ENCODE measurements at regions not wholly inside any gene's neighbourhood (a gene's known extent, or its start where the extent isn't known, plus 50 kb on each side); places are given as distances from the start of the nearest gene placed in this dataset.
A peak's percentile ranks its signal among the peaks of the same experiment; 100 is the strongest.
"Not testable (repeated sequence)": the region's sequence is repeated elsewhere in the genome, so short reads cannot be mapped to it uniquely, and the experiment has no call there.

GRCh38 chr3:110626652-110627111 is 444.9 kb upstream of the NECTIN3 start:
- peak; percentile 55 for ATAC-seq (replicated peaks)
- H3K36me3 Mint-ChIP-seq (ENCODE audit: low read depth): not testable (repeated sequence)

GRCh38 chr3:110628650-110629301 is 442.8 kb upstream of the NECTIN3 start:
- no peak for ATAC-seq (replicated peaks)
- Mint-ChIP-seq H3K36me3 (ENCODE audit: low read depth) (no peaks in the 10 kb centered on the region), H3K9me3 (peaks cover 8% of the 10 kb centered on the region), H3K27me3 (no peaks in the 10 kb centered on the region), H3K4me1 (peaks cover 12% of the 10 kb centered on the region), H3K27ac (peak overlapping the region; percentile 36), H3K4me3 (peak overlapping the region; percentile 41)

More at GRCh38 chr3:110626652-110627111, 444.9 kb upstream of the NECTIN3 start:
- Mint-ChIP-seq H3K27ac (peak overlapping the region; percentile 37), H3K4me3 (peak overlapping the region; percentile 49), H3K4me1 (peaks cover 12% of the 10 kb centered on the region)
- not testable (repeated sequence) for H3K9me3 Mint-ChIP-seq, H3K27me3 Mint-ChIP-seq

- no peaks in the 10 kb centered on the region for H3K36me3 Mint-ChIP-seq (ENCODE audit: low read depth)
- H3K27me3 Mint-ChIP-seq: no peaks in the 10 kb centered on the region
- H3K4me3 Mint-ChIP-seq: no peak overlapping the region
- H3K27ac Mint-ChIP-seq: no peak overlapping the region
- H3K4me1 Mint-ChIP-seq: peaks cover 12% of the 10 kb centered on the region
- no peak for ATAC-seq (replicated peaks)
- peaks cover 8% of the 10 kb centered on the region for H3K9me3 Mint-ChIP-seq
These were observed 441.7 kb upstream of the NECTIN3 start for GRCh38 chr3:110629917-110630316.

- Mint-ChIP-seq H3K36me3 (ENCODE audit: low read depth) (no peaks in the 10 kb centered on the region), H3K4me1 (no peaks in the 10 kb centered on the region), H3K4me3 (no peak overlapping the region), H3K27ac (no peak overlapping the region), H3K27me3 (peaks cover 7% of the 10 kb centered on the region), H3K9me3 (no peaks in the 10 kb centered on the region)
- ATAC-seq (replicated peaks): no peak
These were observed 427.4 kb upstream of the NECTIN3 start for GRCh38 chr3:110644203-110644602.

GRCh38 chr3:110646055-110646454 is 425.6 kb upstream of the NECTIN3 start:
- Mint-ChIP-seq H3K9me3 (no peaks in the 10 kb centered on the region), H3K4me1 (no peaks in the 10 kb centered on the region), H3K4me3 (no peak overlapping the region), H3K36me3 (ENCODE audit: low read depth) (no peaks in the 10 kb centered on the region), H3K27me3 (peaks cover 4% of the 10 kb centered on the region), H3K27ac (no peak overlapping the region)
- ATAC-seq (replicated peaks): no peak

GRCh38 chr3:110646496-110646895 is 425.1 kb upstream of the NECTIN3 start:
- H3K4me1 Mint-ChIP-seq: no peaks in the 10 kb centered on the region
- no peak overlapping the region for H3K27ac Mint-ChIP-seq
- H3K4me3 Mint-ChIP-seq: no peak overlapping the region
- no peaks in the 10 kb centered on the region for H3K9me3 Mint-ChIP-seq
- no peak for ATAC-seq (replicated peaks)
- peaks cover under 1% of the 10 kb centered on the region for H3K27me3 Mint-ChIP-seq
- no peaks in the 10 kb centered on the region for H3K36me3 Mint-ChIP-seq (ENCODE audit: low read depth)

GRCh38 chr3:110647586-110647985 is 424.0 kb upstream of the NECTIN3 start:
- Mint-ChIP-seq H3K27ac (no peak overlapping the region), H3K9me3 (no peaks in the 10 kb centered on the region), H3K36me3 (ENCODE audit: low read depth) (no peaks in the 10 kb centered on the region), H3K4me3 (no peak overlapping the region), H3K27me3 (no peaks in the 10 kb centered on the region), H3K4me1 (no peaks in the 10 kb centered on the region)
- no peak for ATAC-seq (replicated peaks)

GRCh38 chr3:110650741-110651140 is 420.9 kb upstream of the NECTIN3 start:
- H3K27ac Mint-ChIP-seq: no peak overlapping the region
- H3K4me1 Mint-ChIP-seq: no peaks in the 10 kb centered on the region
- no peak overlapping the region for H3K4me3 Mint-ChIP-seq
- ATAC-seq (replicated peaks): no peak
- no peaks in the 10 kb centered on the region for H3K36me3 Mint-ChIP-seq (ENCODE audit: low read depth)
- H3K27me3 Mint-ChIP-seq: no peaks in the 10 kb centered on the region
- H3K9me3 Mint-ChIP-seq: no peaks in the 10 kb centered on the region

- H3K27ac Mint-ChIP-seq: no peak overlapping the region
- no peaks in the 10 kb centered on the region for H3K27me3 Mint-ChIP-seq
- H3K9me3 Mint-ChIP-seq: no peaks in the 10 kb centered on the region
- ATAC-seq (replicated peaks): no peak
- no peak overlapping the region for H3K4me3 Mint-ChIP-seq
- H3K36me3 Mint-ChIP-seq (ENCODE audit: low read depth): no peaks in the 10 kb centered on the region
- H3K4me1 Mint-ChIP-seq: no peaks in the 10 kb centered on the region
These were observed 416.6 kb upstream of the NECTIN3 start for GRCh38 chr3:110654843-110655502.

GRCh38 chr3:110656394-110657025 is 415.1 kb upstream of the NECTIN3 start:
- no peaks in the 10 kb centered on the region for H3K4me1 Mint-ChIP-seq
- H3K4me3 Mint-ChIP-seq: no peak overlapping the region
- no peak overlapping the region for H3K27ac Mint-ChIP-seq
- H3K36me3 Mint-ChIP-seq (ENCODE audit: low read depth): no peaks in the 10 kb centered on the region
- ATAC-seq (replicated peaks): no peak
- H3K27me3 Mint-ChIP-seq: no peaks in the 10 kb centered on the region
- no peaks in the 10 kb centered on the region for H3K9me3 Mint-ChIP-seq

GRCh38 chr3:110664148-110664547 is 407.5 kb upstream of the NECTIN3 start:
- no peak for ATAC-seq (replicated peaks)
- peaks cover 9% of the 10 kb centered on the region for H3K9me3 Mint-ChIP-seq
- no peaks in the 10 kb centered on the region for H3K4me1 Mint-ChIP-seq
- no peak overlapping the region for H3K27ac Mint-ChIP-seq
- no peaks in the 10 kb centered on the region for H3K36me3 Mint-ChIP-seq (ENCODE audit: low read depth)
- no peak overlapping the region for H3K4me3 Mint-ChIP-seq
- peaks cover 6% of the 10 kb centered on the region for H3K27me3 Mint-ChIP-seq

GRCh38 chr3:110666495-110666894 is 405.1 kb upstream of the NECTIN3 start:
- peaks cover 13% of the 10 kb centered on the region for H3K9me3 Mint-ChIP-seq
- H3K27me3 Mint-ChIP-seq: peaks cover 6% of the 10 kb centered on the region
- no peaks in the 10 kb centered on the region for H3K4me1 Mint-ChIP-seq
- no peak overlapping the region for H3K4me3 Mint-ChIP-seq
- no peak overlapping the region for H3K27ac Mint-ChIP-seq
- no peak for ATAC-seq (replicated peaks)
- no peaks in the 10 kb centered on the region for H3K36me3 Mint-ChIP-seq (ENCODE audit: low read depth)

- H3K4me3 Mint-ChIP-seq: no peak overlapping the region
- H3K4me1 Mint-ChIP-seq: no peaks in the 10 kb centered on the region
- ATAC-seq (replicated peaks): no peak
- H3K27me3 Mint-ChIP-seq: peaks cover 6% of the 10 kb centered on the region
- H3K36me3 Mint-ChIP-seq (ENCODE audit: low read depth): no peaks in the 10 kb centered on the region
- peaks cover 13% of the 10 kb centered on the region for H3K9me3 Mint-ChIP-seq
- H3K27ac Mint-ChIP-seq: no peak overlapping the region
These were observed 404.4 kb upstream of the NECTIN3 start for GRCh38 chr3:110667216-110667615.

- no peak for ATAC-seq (replicated peaks)
- no peaks in the 10 kb centered on the region for H3K4me1 Mint-ChIP-seq
- no peaks in the 10 kb centered on the region for H3K36me3 Mint-ChIP-seq (ENCODE audit: low read depth)
- no peak overlapping the region for H3K4me3 Mint-ChIP-seq
- H3K27ac Mint-ChIP-seq: no peak overlapping the region
- peaks cover 9% of the 10 kb centered on the region for H3K9me3 Mint-ChIP-seq
- peaks cover under 1% of the 10 kb centered on the region for H3K27me3 Mint-ChIP-seq
These were observed 401.2 kb upstream of the NECTIN3 start for GRCh38 chr3:110670407-110670806.

- H3K4me1 Mint-ChIP-seq: no peaks in the 10 kb centered on the region
- ATAC-seq (replicated peaks): no peak
- no peak overlapping the region for H3K4me3 Mint-ChIP-seq
- no peaks in the 10 kb centered on the region for H3K9me3 Mint-ChIP-seq
- no peaks in the 10 kb centered on the region for H3K27me3 Mint-ChIP-seq
- H3K27ac Mint-ChIP-seq: no peak overlapping the region
- H3K36me3 Mint-ChIP-seq (ENCODE audit: low read depth): no peaks in the 10 kb centered on the region
These were observed 394.1 kb upstream of the NECTIN3 start for GRCh38 chr3:110677506-110677905.
